HG02588 (cell line): ENCODE measurements at regions not wholly inside any gene's neighbourhood (a gene's known extent, or its start where the extent isn't known, plus 50 kb on each side); places are given as distances from the start of the nearest gene placed in this dataset.

Experiments used
- ATAC-seq: cut with Tn5 transposase; IDR thresholded peaks from one replicate; pipeline ENCODE4 v1.9.1; 2021; ENCODE audit warnings: mild to moderate bottlenecking, moderate library complexity; ENCODE audit not compliant: unreplicated experiment

- no peak for ATAC-seq
Observed at GRCh38 chr10:4219901-4220300, 434.9 kb upstream of the KLF6 start.

GRCh38 chr10:4217653-4218052, 432.6 kb upstream of the KLF6 start:
- ATAC-seq, result no peak

GRCh38 chr10:4217187-4217586, 432.2 kb upstream of the KLF6 start:
- ATAC-seq, result no peak

GRCh38 chr10:4216726-4217125, 431.7 kb upstream of the KLF6 start:
- ATAC-seq, result no peak

- no peak for ATAC-seq
Observed at GRCh38 chr10:4215963-4216575, 431.1 kb upstream of the KLF6 start.

- no peak for ATAC-seq
Observed at GRCh38 chr10:4215485-4215884, 430.5 kb upstream of the KLF6 start.

GRCh38 chr10:4214908-4215307, 429.9 kb upstream of the KLF6 start:
- ATAC-seq, result no peak

GRCh38 chr10:4213441-4213840, 428.4 kb upstream of the KLF6 start:
- no peak for ATAC-seq

- ATAC-seq, result no peak
Observed at GRCh38 chr10:4212111-4212630, 427.2 kb upstream of the KLF6 start.

GRCh38 chr10:4208499-4208898, 423.5 kb upstream of the KLF6 start:
- ATAC-seq, result no peak

GRCh38 chr10:4205113-4205512, 420.1 kb upstream of the KLF6 start:
- no peak for ATAC-seq

- ATAC-seq, result no peak
Observed at GRCh38 chr10:4202938-4203337, 417.9 kb upstream of the KLF6 start.

- ATAC-seq, result no peak
Observed at GRCh38 chr10:4201866-4202825, 417.1 kb upstream of the KLF6 start.

- no peak for ATAC-seq
Observed at GRCh38 chr10:4199196-4199595, 414.2 kb upstream of the KLF6 start.

- no peak for ATAC-seq
Observed at GRCh38 chr10:4198216-4198615, 413.2 kb upstream of the KLF6 start.

GRCh38 chr10:4197676-4198075, 412.7 kb upstream of the KLF6 start:
- no peak for ATAC-seq

GRCh38 chr10:4196771-4197390, 411.9 kb upstream of the KLF6 start:
- no peak for ATAC-seq

- no peak for ATAC-seq
Observed at GRCh38 chr10:4196183-4196582, 411.2 kb upstream of the KLF6 start.

GRCh38 chr10:4195213-4195612, 410.2 kb upstream of the KLF6 start:
- no peak for ATAC-seq

- ATAC-seq, result no peak
Observed at GRCh38 chr10:4194231-4194630, 409.2 kb upstream of the KLF6 start.

- ATAC-seq, result no peak
Observed at GRCh38 chr10:4191894-4192293, 406.9 kb upstream of the KLF6 start.

GRCh38 chr10:4191354-4191753, 406.3 kb upstream of the KLF6 start:
- no peak for ATAC-seq
